Activated CD4-positive, alpha-beta memory T cell treated with anti-CD3 and anti-CD28 coated beads, Interleukin-2, amount 10 ng/mL, durations not matched to agents 7 days and 5 days (primary cell): ENCODE measurements at regions not wholly inside any gene's neighbourhood (a gene's known extent, or its start where the extent isn't known, plus 50 kb on each side); places are given as distances from the start of the nearest gene placed in this dataset.

Experiments
- CTCF ChIA-PET: fragments of 350-600 bp; sonication (Branson Sonifier 250); formaldehyde crosslinking; loops from one replicate; lab custom pipeline; 2021; ENCODE audit warnings: antibody characterized with exemption, inconsistent platforms; lab: Charles Lee
- POLR2A ChIA-PET: fragments of 350-600 bp; sonication (Branson Sonifier 250); formaldehyde crosslinking; loops from one replicate; lab custom pipeline; 2021; ENCODE audit warnings: antibody characterized with exemption; lab: Charles Lee
- DNase-seq: peaks from one replicate; pipeline ENCODE4 v3.0.0-alpha.2; 2020
- H3K27ac Mint-ChIP-seq: one replicate; pipeline ENCODE4 v1.8.0; 2021; ENCODE audit warnings: mild to moderate bottlenecking, mixed read lengths
- H3K27me3 Mint-ChIP-seq: one replicate; pipeline ENCODE4 v1.8.0; 2021; ENCODE audit warnings: mixed read lengths
- H3K36me3 Mint-ChIP-seq: one replicate; pipeline ENCODE4 v1.8.0; 2021; ENCODE audit warnings: low read depth, mixed read lengths
- H3K4me1 Mint-ChIP-seq: one replicate; pipeline ENCODE4 v1.8.0; 2021; ENCODE audit warnings: mixed read lengths
- H3K4me3 Mint-ChIP-seq: one replicate; pipeline ENCODE4 v1.8.0; 2021; ENCODE audit warnings: mild to moderate bottlenecking, mixed read lengths
- H3K9me3 Mint-ChIP-seq: one replicate; pipeline ENCODE4 v1.8.0; 2021; ENCODE audit warnings: mixed read lengths

- peaks cover 46% of the 10 kb centered on the region for H3K27me3 Mint-ChIP-seq
- DNase-seq = no peak
- H3K4me1 Mint-ChIP-seq = no peaks in the 10 kb centered on the region
- CTCF ChIA-PET = interaction anchor here (0.9 kb wide), 1 partner anchor 15 kb away, joined by 3 read pairs; no protein-coding TSS in a partner anchor
- no peaks in the 10 kb centered on the region for H3K36me3 Mint-ChIP-seq
- no peak overlapping the region for H3K27ac Mint-ChIP-seq
- H3K9me3 Mint-ChIP-seq = no peaks in the 10 kb centered on the region
- no peak overlapping the region for H3K4me3 Mint-ChIP-seq
- POLR2A ChIA-PET = interaction anchor here (1.3 kb wide), 1 partner anchor 59 kb away, joined by 3 read pairs; the partner anchor contains the start of gene SLCO4A1
These were observed 58.8 kb upstream of the SLCO4A1 start for GRCh38 chr20:62583424-62583920.

- peaks cover 32% of the 10 kb centered on the region for H3K27me3 Mint-ChIP-seq
- H3K4me3 Mint-ChIP-seq = no peak overlapping the region
- ChIA-PET POLR2A (no interaction called here), CTCF (no interaction called here)
- H3K9me3 Mint-ChIP-seq = no peaks in the 10 kb centered on the region
- H3K36me3 Mint-ChIP-seq = no peaks in the 10 kb centered on the region
- DNase-seq = no peak
- H3K4me1 Mint-ChIP-seq = no peaks in the 10 kb centered on the region
- no peak overlapping the region for H3K27ac Mint-ChIP-seq
These were observed 57.4 kb upstream of the SLCO4A1 start for GRCh38 chr20:62584671-62585460.

- H3K9me3 Mint-ChIP-seq = no peaks in the 10 kb centered on the region
- no peak overlapping the region for H3K27ac Mint-ChIP-seq
- POLR2A ChIA-PET = no interaction called here
These were observed 56.8 kb upstream of the SLCO4A1 start for GRCh38 chr20:62585461-62585970.

GRCh38 chr20:62586799-62587198 lies 55.5 kb upstream of the SLCO4A1 start:
- CTCF ChIA-PET = no interaction called here
- H3K4me3 Mint-ChIP-seq = no peak overlapping the region
- H3K4me1 Mint-ChIP-seq = no peaks in the 10 kb centered on the region
- POLR2A ChIA-PET = no interaction called here
- H3K9me3 Mint-ChIP-seq = no peaks in the 10 kb centered on the region
- no peaks in the 10 kb centered on the region for H3K36me3 Mint-ChIP-seq
- peaks cover 27% of the 10 kb centered on the region for H3K27me3 Mint-ChIP-seq
- no peak for DNase-seq
- no peak overlapping the region for H3K27ac Mint-ChIP-seq

More at GRCh38 chr20:62585461-62585970, 56.8 kb upstream of the SLCO4A1 start:
- Mint-ChIP-seq H3K4me3 (no peak overlapping the region), H3K27me3 (peaks cover 29% of the 10 kb centered on the region), H3K36me3 (no peaks in the 10 kb centered on the region), H3K4me1 (no peaks in the 10 kb centered on the region)
- CTCF ChIA-PET = no interaction called here
- no peak for DNase-seq

GRCh38 chr20:62587757-62588402 lies 54.4 kb upstream of the SLCO4A1 start:
- POLR2A ChIA-PET = no interaction called here
- DNase-seq = peak; percentile 26

GRCh38 chr20:62588458-62589149 lies 53.7 kb upstream of the SLCO4A1 start:
- Mint-ChIP-seq H3K36me3 (no peaks in the 10 kb centered on the region), H3K27me3 (peaks cover 13% of the 10 kb centered on the region), H3K9me3 (no peaks in the 10 kb centered on the region), H3K4me3 (no peak overlapping the region), H3K4me1 (no peaks in the 10 kb centered on the region), H3K27ac (no peak overlapping the region)
- DNase-seq = no peak
- CTCF ChIA-PET = no interaction called here
- POLR2A ChIA-PET = no interaction called here

More at GRCh38 chr20:62587757-62588402, 54.4 kb upstream of the SLCO4A1 start:
- Mint-ChIP-seq H3K4me3 (no peak overlapping the region), H3K36me3 (no peaks in the 10 kb centered on the region), H3K9me3 (no peaks in the 10 kb centered on the region), H3K27me3 (peaks cover 18% of the 10 kb centered on the region), H3K4me1 (no peaks in the 10 kb centered on the region), H3K27ac (no peak overlapping the region)
- CTCF ChIA-PET = no interaction called here

- no peak overlapping the region for H3K4me3 Mint-ChIP-seq
- H3K27ac Mint-ChIP-seq = no peak overlapping the region
- CTCF ChIA-PET = no interaction called here
- no peak for DNase-seq
- POLR2A ChIA-PET = no interaction called here
- peaks cover 12% of the 10 kb centered on the region for H3K27me3 Mint-ChIP-seq
- no peaks in the 10 kb centered on the region for H3K4me1 Mint-ChIP-seq
- no peaks in the 10 kb centered on the region for H3K9me3 Mint-ChIP-seq
- no peaks in the 10 kb centered on the region for H3K36me3 Mint-ChIP-seq
These were observed 53.2 kb upstream of the SLCO4A1 start for GRCh38 chr20:62589150-62589498.

GRCh38 chr20:62589720-62590119 lies 52.6 kb upstream of the SLCO4A1 start:
- ChIA-PET POLR2A (no interaction called here), CTCF (no interaction called here)
- no peaks in the 10 kb centered on the region for H3K9me3 Mint-ChIP-seq
- H3K27ac Mint-ChIP-seq = no peak overlapping the region
- no peak overlapping the region for H3K4me3 Mint-ChIP-seq
- H3K36me3 Mint-ChIP-seq = no peaks in the 10 kb centered on the region
- DNase-seq = no peak
- H3K27me3 Mint-ChIP-seq = peaks cover 10% of the 10 kb centered on the region
- H3K4me1 Mint-ChIP-seq = no peaks in the 10 kb centered on the region

- ChIA-PET POLR2A (no interaction called here), CTCF (no interaction called here)
- peaks cover 5% of the 10 kb centered on the region for H3K4me1 Mint-ChIP-seq
- DNase-seq = no peak
- H3K27ac Mint-ChIP-seq = no peak overlapping the region
- H3K27me3 Mint-ChIP-seq = peaks cover 12% of the 10 kb centered on the region
- no peak overlapping the region for H3K4me3 Mint-ChIP-seq
- no peaks in the 10 kb centered on the region for H3K9me3 Mint-ChIP-seq
- no peaks in the 10 kb centered on the region for H3K36me3 Mint-ChIP-seq
These were observed 51.8 kb upstream of the SLCO4A1 start for GRCh38 chr20:62590309-62591121.

GRCh38 chr20:62591122-62591468 lies 51.2 kb upstream of the SLCO4A1 start:
- Mint-ChIP-seq H3K27ac (no peak overlapping the region), H3K27me3 (peaks cover 16% of the 10 kb centered on the region), H3K4me1 (peaks cover 7% of the 10 kb centered on the region), H3K9me3 (no peaks in the 10 kb centered on the region), H3K36me3 (no peaks in the 10 kb centered on the region), H3K4me3 (no peak overlapping the region)
- DNase-seq = no peak
- POLR2A ChIA-PET = no interaction called here
- CTCF ChIA-PET = no interaction called here

GRCh38 chr20:62591591-62591990 lies 50.7 kb upstream of the SLCO4A1 start:
- Mint-ChIP-seq H3K27me3 (peaks cover 19% of the 10 kb centered on the region), H3K27ac (no peak overlapping the region), H3K4me3 (no peak overlapping the region), H3K4me1 (peaks cover 7% of the 10 kb centered on the region), H3K36me3 (no peaks in the 10 kb centered on the region), H3K9me3 (no peaks in the 10 kb centered on the region)
- ChIA-PET CTCF (no interaction called here), POLR2A (no interaction called here)
- DNase-seq = no peak
